Keratinocyte (primary cell): ENCODE measurements at regions not wholly inside any gene's neighbourhood (a gene's known extent, or its start where the extent isn't known, plus 50 kb on each side); places are given as distances from the start of the nearest gene placed in this dataset.

Experiments
- DNase-seq: peaks from one replicate; pipeline ENCODE4 v3.0.0-alpha.2; 2011; ENCODE audit warnings: low read depth, missing footprints, low spot score
- FAIRE-seq: peaks from 2 replicates; lab custom pipeline; 2011; peaks lifted over from hg19 to GRCh38; lab: Jason Lieb, UNC
- H2AFZ ChIP-seq: 2 replicates; pipeline ENCODE4 v1.6.0; 2012; ENCODE audit warnings: low read length, control low read depth, inconsistent platforms; ENCODE audit not compliant: control insufficient read depth
- H3K27ac ChIP-seq: 2 replicates; pipeline ENCODE4 v1.5.1; 2011; ENCODE audit warnings: low read length; ENCODE audit not compliant: control insufficient read depth, insufficient read depth
- H3K27me3 ChIP-seq: 3 replicates; pipeline ENCODE4 v1.6.0; 2011; ENCODE audit warnings: low read length; ENCODE audit not compliant: control insufficient read depth, insufficient read depth; ENCODE audit errors: extremely low read depth
- H3K36me3 ChIP-seq, 2 experiments: 2 replicates in 1 of 2; 3 replicates in 1 of 2; pipeline ENCODE4 v1.5.1; 2011; ENCODE audit warnings: low read length in 2 of 2, mild to moderate bottlenecking in 1 of 2; ENCODE audit not compliant: control insufficient read depth in 2 of 2, insufficient read depth in 2 of 2; ENCODE audit errors: extremely low read depth in 1 of 2
- H3K4me1 ChIP-seq: 3 replicates; pipeline ENCODE4 v1.5.1; 2011; ENCODE audit warnings: low read length; ENCODE audit not compliant: control insufficient read depth, insufficient read depth; ENCODE audit errors: extremely low read depth
- H3K4me2 ChIP-seq: 3 replicates; pipeline ENCODE4 v1.6.0; 2011; ENCODE audit warnings: low read depth, low read length; ENCODE audit not compliant: control insufficient read depth, insufficient read depth; ENCODE audit errors: extremely low read depth
- H3K4me3 ChIP-seq, 3 experiments: fragments of 200-600 bp in 1 of 3; sonication (generic) in 1 of 3; 2 replicates in 2 of 3; 3 replicates in 1 of 3; pipeline ENCODE4 v1.5.1; 2011 to 2016; ENCODE audit warnings: low read length in 3 of 3, mild to moderate bottlenecking in 3 of 3, control low read depth in 2 of 3, inconsistent platforms in 1 of 3, low read depth in 1 of 3, mixed read lengths in 1 of 3, mixed run types in 1 of 3, moderate library complexity in 1 of 3; ENCODE audit not compliant: control insufficient read depth in 2 of 3, insufficient read depth in 2 of 3; ENCODE audit errors: extremely low read depth in 1 of 3
- H3K79me2 ChIP-seq: 2 replicates; pipeline ENCODE4 v1.6.0; 2012; ENCODE audit warnings: low read length; ENCODE audit not compliant: control insufficient read depth, insufficient read depth
- H3K9ac ChIP-seq: 3 replicates; pipeline ENCODE4 v1.6.0; 2011; ENCODE audit warnings: low read length; ENCODE audit not compliant: control insufficient read depth, insufficient read depth; ENCODE audit errors: extremely low read depth
- H3K9me1 ChIP-seq: 3 replicates; pipeline ENCODE4 v1.6.0; 2011; ENCODE audit warnings: low read length; ENCODE audit not compliant: control insufficient read depth, insufficient read depth; ENCODE audit errors: extremely low read depth
- H3K9me3 ChIP-seq: 2 replicates; pipeline ENCODE4 v1.5.1; 2012; ENCODE audit warnings: low read depth, low read length; ENCODE audit not compliant: control insufficient read depth
- H4K20me1 ChIP-seq: 3 replicates; pipeline ENCODE4 v1.6.0; 2011; ENCODE audit warnings: low read length; ENCODE audit not compliant: control insufficient read depth, insufficient read depth; ENCODE audit errors: extremely low read depth
- CTCF ChIP-seq, 3 experiments: IDR thresholded peaks in 1 of 3; conservative IDR thresholded peaks in 1 of 3; optimal IDR thresholded peaks in 1 of 3; 2 replicates in 2 of 3; 3 replicates in 1 of 3; pipeline versions ENCODE3 to v1.5.1; 2011; ENCODE audit warnings: low read length in 3 of 3, mild to moderate bottlenecking in 3 of 3, moderate library complexity in 2 of 3, control low read depth in 1 of 3, inconsistent platforms in 1 of 3; ENCODE audit not compliant: insufficient read depth in 2 of 3; ENCODE audit errors: extremely low read depth in 1 of 3
- EZH2 ChIP-seq: IDR thresholded peaks from one replicate; pipeline ENCODE4 v1.6.1; 2012; ENCODE audit warnings: inconsistent platforms, mild to moderate bottlenecking, low read length, moderate library complexity
- dilution Hi-C: fragments of 300-500 bp; cut with MboI; formaldehyde crosslinking; loops from one replicate; pipeline ENCODE4 v1.7.0; 2020; ENCODE audit warnings: low sequenced_read_pairs; ENCODE audit not compliant: extremely low pct_ligation_motif_present

- H3K4me1 ChIP-seq = peaks cover 8% of the 10 kb centered on the region
- no peaks in the 10 kb centered on the region for H3K36me3 ChIP-seq
- DNase-seq (no peak), FAIRE-seq (no peak)
- no peak overlapping the region for H3K4me3 ChIP-seq
- no peak overlapping the region for H2AFZ ChIP-seq
- no peak for TF ChIP-seq CTCF (optimal IDR thresholded peaks at IDR 0.05 in 1 of 3, IDR thresholded peaks at IDR 0.05 in 1 of 3, conservative IDR thresholded peaks at IDR 0.05 in 1 of 3; ENCODE audit: extremely low read depth in 1 of 3, insufficient read depth in 2 of 3, low read length in 3 of 3)
- no peak for TF ChIP-seq EZH2
- H3K9me3 ChIP-seq = no peaks in the 10 kb centered on the region
- no peaks in the 10 kb centered on the region for H3K79me2 ChIP-seq
- no peaks in the 10 kb centered on the region for H4K20me1 ChIP-seq
- dilution Hi-C loops = no loop called here
- H3K9me1 ChIP-seq = no peaks in the 10 kb centered on the region
- H3K9ac ChIP-seq = no peak overlapping the region
- H3K27ac ChIP-seq = no peak overlapping the region
- no peak overlapping the region for H3K4me2 ChIP-seq
- H3K27me3 ChIP-seq = peaks cover 7% of the 10 kb centered on the region
These were observed 151.5 kb upstream of the SDK2 start for GRCh38 chr17:73795730-73796129.

GRCh38 chr17:73797594-73798110 lies 153.4 kb upstream of the SDK2 start:
- dilution Hi-C loops = no loop called here
- Histone ChIP-seq H3K9ac (no peak overlapping the region), H3K4me1 (peaks cover 8% of the 10 kb centered on the region), H3K4me2 (no peak overlapping the region), H3K36me3 (no peaks in the 10 kb centered on the region), H3K27me3 (no peaks in the 10 kb centered on the region), H4K20me1 (no peaks in the 10 kb centered on the region), H3K9me1 (no peaks in the 10 kb centered on the region), H3K79me2 (no peaks in the 10 kb centered on the region), H3K9me3 (no peaks in the 10 kb centered on the region), H3K4me3 (no peak overlapping the region), H2AFZ (no peak overlapping the region), H3K27ac (no peak overlapping the region)
- TF ChIP-seq CTCF (optimal IDR thresholded peaks at IDR 0.05 in 1 of 3, IDR thresholded peaks at IDR 0.05 in 1 of 3, conservative IDR thresholded peaks at IDR 0.05 in 1 of 3; ENCODE audit: extremely low read depth in 1 of 3, insufficient read depth in 2 of 3, low read length in 3 of 3) (no peak), EZH2 (no peak)
- no peak for DNase-seq
- FAIRE-seq = no peak
